Right lobe of liver (tissue), 6 donors: ENCODE measurements at regions not wholly inside any gene's neighbourhood (a gene's known extent, or its start where the extent isn't known, plus 50 kb on each side); places are given as distances from the start of the nearest gene placed in this dataset.

Experiments
- ATAC-seq, 4 donors: fragments of 200-7000 bp; cut with Tn5 transposase; one replicate each; pipeline ENCODE4 v1.9.1; 2020; ENCODE audit warnings: mild to moderate bottlenecking in 4 of 4, moderate library complexity in 4 of 4
- DNase-seq, 3 donors: peaks; one replicate each; pipeline ENCODE4 v3.0.0-alpha.2; 2020
- H3K27ac ChIP-seq, 3 donors: fragments of 200-600 bp; one replicate each; pipeline ENCODE4 v1.8.0; 2022
- H3K27me3 ChIP-seq, 2 donors: fragments of 200-600 bp; one replicate each; pipeline ENCODE4 v1.8.0; 2022
- H3K36me3 ChIP-seq, 4 donors: fragments of 200-600 bp; sonication (generic) in 1 of 4; one replicate each; pipeline versions ENCODE4 v1.5.1 to v1.8.0; 2017 to 2022; ENCODE audit warnings: control low read depth in 1 of 4
- H3K4me1 ChIP-seq, 4 donors: fragments of 200-600 bp; sonication (generic) in 1 of 4; one replicate each; pipeline versions ENCODE4 v1.5.1 to v1.8.0; 2017 to 2022; ENCODE audit warnings: control low read depth in 1 of 4
- H3K4me3 ChIP-seq, 3 donors: fragments of 200-600 bp; one replicate each; pipeline ENCODE4 v1.8.0; 2022
- H3K9me3 ChIP-seq, 4 donors: fragments of 200-600 bp; sonication (generic) in 1 of 4; one replicate each; pipeline versions ENCODE4 v1.5.1 to v1.8.0; 2017 to 2022; ENCODE audit warnings: control low read depth in 1 of 4
- CTCF ChIP-seq, 4 donors: fragments of 200-600 bp in 3 of 4; fragments of 450-650 bp in 1 of 4; IDR thresholded peaks; one replicate each; pipeline versions ENCODE4 v1.5.1 to v1.8.0; 2016 to 2022; ENCODE audit warnings: antibody characterized with exemption in 4 of 4, mild to moderate bottlenecking in 2 of 4
- POLR2A ChIP-seq: fragments of 450-650 bp; IDR thresholded peaks from one replicate; pipeline ENCODE4 v1.6.1; 2017; ENCODE audit warnings: antibody characterized with exemption, mild to moderate bottlenecking
- WGBS: methylation state at CpG from one replicate; pipeline ENCODE4 v1.1.6; 2018; ENCODE audit warnings: low coverage, low lambda C conversion rate; ENCODE audit not compliant: insufficient coverage; ENCODE audit errors: missing lambda C conversion rate; 5-methylcytosine and 5-hydroxymethylcytosine counted together
- intact Hi-C, 2 donors: fragments of 100-400 bp; cut with DNase I; formaldehyde crosslinking; loops; one replicate each; pipeline versions ENCODE4 v1.11.2 to v1.14.1; 2022
- donor health status: DM: no; HTN: yes; CAD: no.
- donor health status: DM: no; HTN: no; CAD: no.
- donor health status: DM: no; HTN: no; CAD: no.
- donor health status: DM: no; HTN: yes; CAD: no.
- donor health status: DM: no; HTN: yes; CAD: no.

GRCh38 chrX:81054904-81055303, 146.8 kb downstream of the HMGN5 start:
- no peak for ATAC-seq
- Histone ChIP-seq H3K9me3 (no peaks in the 10 kb centered on the region), H3K27ac (no peak overlapping the region), H3K4me1 (no peaks in the 10 kb centered on the region), H3K4me3 (no peak overlapping the region), H3K36me3 (no peaks in the 10 kb centered on the region), H3K27me3 (no peaks in the 10 kb centered on the region)
- no peak for TF ChIP-seq POLR2A
- intact Hi-C loops, result no loop called here
- 100% methylated on average over 1 of the region's 3 CpGs for WGBS
- peak in 1 of 3 donors; percentile 23 for DNase-seq

GRCh38 chrX:81021478-81021877, 180.2 kb downstream of the HMGN5 start:
- no peak for TF ChIP-seq CTCF (IDR thresholded peaks at IDR 0.05)
- no peak for TF ChIP-seq POLR2A
- intact Hi-C loops, result no loop called here
- ATAC-seq, result peak in 1 of 4 donors; percentile 17

GRCh38 chrX:81003491-81004185, 194.0 kb upstream of the BRWD3 start:
- DNase-seq, result no peak
- intact Hi-C loops, result no loop called here
- H3K4me3 ChIP-seq, result no peak overlapping the region
- no peak for TF ChIP-seq POLR2A
- TF ChIP-seq CTCF (IDR thresholded peaks at IDR 0.05), result no peak
- H3K36me3 ChIP-seq, result no peaks in the 10 kb centered on the region
- no peaks in the 10 kb centered on the region for H3K27me3 ChIP-seq
- ATAC-seq, result peak in 1 of 4 donors; percentile 20
- H3K4me1 ChIP-seq, result no peaks in the 10 kb centered on the region
- H3K9me3 ChIP-seq, result no peaks in the 10 kb centered on the region
- WGBS, result 79% methylated on average over 12 of the region's 52 CpGs
- H3K27ac ChIP-seq, result no peak overlapping the region

More at GRCh38 chrX:81021478-81021877, 180.2 kb downstream of the HMGN5 start:
- Histone ChIP-seq H3K4me1 (no peaks in the 10 kb centered on the region), H3K9me3 (no peaks in the 10 kb centered on the region), H3K27me3 (no peaks in the 10 kb centered on the region), H3K36me3 (no peaks in the 10 kb centered on the region), H3K27ac (no peak overlapping the region), H3K4me3 (no peak overlapping the region)
- no peak for DNase-seq
- 80% methylated on average over 1 of the region's 1 CpG for WGBS

- Histone ChIP-seq H3K9me3 (no peaks in the 10 kb centered on the region), H3K27ac (no peak overlapping the region), H3K4me3 (no peak overlapping the region), H3K27me3 (no peaks in the 10 kb centered on the region), H3K4me1 (no peaks in the 10 kb centered on the region), H3K36me3 (no peaks in the 10 kb centered on the region)
- ATAC-seq (no peak), DNase-seq (no peak)
- intact Hi-C loops, result no loop called here
- 33% methylated on average over 2 of the region's 2 CpGs for WGBS
- no peak for TF ChIP-seq POLR2A
- TF ChIP-seq CTCF (IDR thresholded peaks at IDR 0.05), result no peak
Observed at GRCh38 chrX:80984118-80984517, 174.4 kb upstream of the BRWD3 start.
